GM12878 (cell line): ENCODE measurements at regions not wholly inside any gene's neighbourhood (a gene's known extent, or its start where the extent isn't known, plus 50 kb on each side); places are given as distances from the start of the nearest gene placed in this dataset.

Experiments used
- ATAC-seq: fragments of 200-7000 bp; cut with Tn5 transposase; 3 replicates; pipeline ENCODE4 v1.9.1; 2020; ENCODE audit warnings: mild to moderate bottlenecking, moderate library complexity
- BruUV-seq: library from RNA; stranded (reverse); fragments of 400-500 nt; replicated peaks from 2 replicates; lab custom pipeline; 2021; lab: Mats Ljungman, UMichigan
- CTCF ChIA-PET: fragments of 300-600 bp; sonication (Branson Sonifier 250); formaldehyde crosslinking; extraction: SDS; loops from one replicate; lab custom pipeline; 2021; ENCODE audit warnings: inconsistent platforms; lab: Yijun Ruan, JAX
- POLR2A ChIA-PET: fragments of 350-600 bp; formaldehyde crosslinking; extraction: SDS; loops from one replicate; lab custom pipeline; 2021; ENCODE audit warnings: inconsistent platforms; lab: Charles Lee
- RAD21 ChIA-PET: fragments of 300-600 bp; sonication (Branson Sonifier 250); formaldehyde crosslinking; loops from one replicate; lab custom pipeline; 2023; ENCODE audit warnings: antibody characterized with exemption; ENCODE audit not compliant: unreplicated experiment; lab: Charles Lee
- SMC1A ChIA-PET: fragments of 300-600 bp; sonication (Branson Sonifier 250); formaldehyde crosslinking; loops from one replicate; lab custom pipeline; 2023; ENCODE audit not compliant: unreplicated experiment, uncharacterized antibody; lab: Charles Lee
- DNase-seq: peaks from one replicate; pipeline ENCODE4 v3.0.0-alpha.2; 2011; ENCODE audit warnings: low read depth, low spot score
- FAIRE-seq: peaks from 3 replicates; lab custom pipeline; 2011; peaks lifted over from hg19 to GRCh38; lab: Jason Lieb, UNC
- H2AFZ ChIP-seq: 2 replicates; pipeline ENCODE4 v1.6.0; 2011; ENCODE audit warnings: low read depth, low read length, control low read depth; ENCODE audit not compliant: control insufficient read depth
- H3K27ac ChIP-seq: 2 replicates; pipeline ENCODE4 v1.5.1; 2011; ENCODE audit warnings: control low read depth; ENCODE audit not compliant: control insufficient read depth, insufficient read depth
- H3K27me3 ChIP-seq, 2 experiments: replicated peaks in 1 of 2; 2 replicates each; pipeline versions ENCODE4 v1.6.0 to v1.6.1; 2011; ENCODE audit warnings: low read length in 1 of 2; ENCODE audit not compliant: control insufficient read depth in 2 of 2, insufficient read depth in 2 of 2
- H3K36me3 ChIP-seq, 2 experiments: 2 replicates each; pipeline ENCODE4 v1.5.1; 2011; ENCODE audit warnings: low read length in 1 of 2; ENCODE audit not compliant: control insufficient read depth in 2 of 2, insufficient read depth in 2 of 2
- H3K4me1 ChIP-seq: 2 replicates; pipeline ENCODE4 v1.6.1; 2011; ENCODE audit warnings: mild to moderate bottlenecking, low read length, moderate library complexity, mixed read lengths; ENCODE audit not compliant: control insufficient read depth, insufficient read depth
- H3K4me2 ChIP-seq: 2 replicates; pipeline ENCODE4 v1.6.0; 2011; ENCODE audit warnings: control low read depth; ENCODE audit not compliant: control insufficient read depth, insufficient read depth
- H3K4me3 ChIP-seq: fragments of 200-600 bp; sonication (generic); 2 replicates; pipeline ENCODE4 v1.5.1; 2016
- H3K79me2 ChIP-seq: 2 replicates; pipeline ENCODE4 v1.6.0; 2011; ENCODE audit warnings: low read length; ENCODE audit not compliant: control insufficient read depth, insufficient read depth
- H3K9ac ChIP-seq: 2 replicates; pipeline ENCODE4 v1.8.0; 2011; ENCODE audit warnings: low read length, control low read depth, mixed read lengths; ENCODE audit not compliant: control insufficient read depth, insufficient read depth
- H3K9me3 ChIP-seq: replicated peaks from 3 replicates; pipeline ENCODE4 v1.5.1; 2011; ENCODE audit warnings: mild to moderate bottlenecking, low read length; ENCODE audit not compliant: control insufficient read depth, insufficient read depth
- H4K20me1 ChIP-seq: 2 replicates; pipeline ENCODE4 v1.6.0; 2011; ENCODE audit not compliant: control insufficient read depth, insufficient read depth
- EZH2 ChIP-seq: IDR thresholded peaks from 2 replicates; pipeline ENCODE4 v1.6.1; 2012; ENCODE audit warnings: low read depth, mild to moderate bottlenecking, control low read depth, inconsistent platforms, low read length, borderline replicate concordance; ENCODE audit not compliant: control insufficient read depth
- POLR2AphosphoS5 ChIP-seq: IDR thresholded peaks from 2 replicates; pipeline ENCODE4 v1.6.1; 2011; ENCODE audit warnings: mild to moderate bottlenecking, low read length, inconsistent platforms
- RBBP5 ChIP-seq: fragments of 200-600 bp; sonication (generic); conservative IDR thresholded peaks from 2 replicates; pipeline ENCODE4 v1.6.1; 2016
- ZBTB40 ChIP-seq: fragments of 450-650 bp; IDR thresholded peaks from 2 replicates; pipeline ENCODE4 v1.6.1; 2016; ENCODE audit warnings: mild to moderate bottlenecking, moderate library complexity, borderline replicate concordance
- WGBS: methylation state at CpG from one replicate; pipeline ENCODE4 v1.1.6; 2016; ENCODE audit warnings: low lambda C conversion rate; ENCODE audit not compliant: insufficient replicate concordance, insufficient coverage; ENCODE audit errors: missing lambda C conversion rate; 5-methylcytosine and 5-hydroxymethylcytosine counted together
- in situ Hi-C: fragments of 300-500 bp; cut with MboI; formaldehyde crosslinking; loops from 9 replicates; pipeline ENCODE4 v1.14.3; 2018; ENCODE audit warnings: mixed read lengths
- intact Hi-C: fragments of 100-400 bp; cut with micrococcal nuclease; formaldehyde crosslinking; loops from one replicate; pipeline ENCODE4 v1.14.2; 2022; ENCODE audit not compliant: unreplicated experiment

- ChIA-PET CTCF (no interaction called here), POLR2A (no interaction called here), RAD21 (no interaction called here), SMC1A (no interaction called here)
- ATAC-seq (no peak), FAIRE-seq (peak; percentile 44), DNase-seq (no peak)
- Histone ChIP-seq H3K27ac (no peak overlapping the region), H3K36me3 (no peaks in the 10 kb centered on the region), H4K20me1 (no peaks in the 10 kb centered on the region), H3K4me3 (no peak overlapping the region), H3K79me2 (no peaks in the 10 kb centered on the region), H2AFZ (no peak overlapping the region), H3K4me1 (no peaks in the 10 kb centered on the region), H3K27me3 (no peaks in the 10 kb centered on the region), H3K4me2 (no peak overlapping the region), H3K9me3 (no peaks in the 10 kb centered on the region), H3K9ac (no peak overlapping the region)
- intact Hi-C loops (no loop called here), in situ Hi-C loops (no loop called here)
- 13% methylated on average over 4 of the region's 4 CpGs for WGBS
- no TSS peak for BruUV-seq
- TF ChIP-seq EZH2, result no peak
- no peak for TF ChIP-seq ZBTB40
- TF ChIP-seq RBBP5, result no peak
- TF ChIP-seq POLR2AphosphoS5, result no peak
These were observed 102.2 kb upstream of the TARS1 start for GRCh38 chr5:33338336-33339110.
